Hematopoietic multipotent progenitor cell treated with erythropoietin and hydrocortisone succinate and interleukin-3 and kit ligand, for 17 days (in vitro differentiated cells): ENCODE measurements at regions not wholly inside any gene's neighbourhood (a gene's known extent, or its start where the extent isn't known, plus 50 kb on each side); places are given as distances from the start of the nearest gene placed in this dataset.

Source experiments
- DNase-seq: peaks from one replicate; pipeline ENCODE4 v3.0.0-alpha.2; 2015; ENCODE audit warnings: low spot score

DNA sequence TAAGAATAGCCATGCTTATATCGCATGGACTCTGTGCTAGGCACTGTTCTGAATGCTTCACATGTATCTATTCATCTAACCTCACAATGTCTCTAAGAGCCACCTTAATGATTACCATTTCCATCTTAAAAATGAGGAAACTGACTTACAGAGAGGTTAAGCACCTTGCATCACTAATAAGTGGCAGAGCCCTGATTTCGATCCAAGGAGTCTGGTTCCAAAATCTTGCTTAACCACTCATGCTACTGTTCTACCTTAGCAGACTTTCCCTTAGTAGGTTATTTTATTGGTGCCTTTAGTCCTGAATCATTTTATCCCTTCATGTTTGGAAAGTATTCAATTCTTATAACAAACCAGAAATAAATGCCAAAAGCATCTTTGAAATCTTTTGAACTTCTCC is 89.2 kb upstream of the DCBLD2 start:
- no peak for DNase-seq

DNA sequence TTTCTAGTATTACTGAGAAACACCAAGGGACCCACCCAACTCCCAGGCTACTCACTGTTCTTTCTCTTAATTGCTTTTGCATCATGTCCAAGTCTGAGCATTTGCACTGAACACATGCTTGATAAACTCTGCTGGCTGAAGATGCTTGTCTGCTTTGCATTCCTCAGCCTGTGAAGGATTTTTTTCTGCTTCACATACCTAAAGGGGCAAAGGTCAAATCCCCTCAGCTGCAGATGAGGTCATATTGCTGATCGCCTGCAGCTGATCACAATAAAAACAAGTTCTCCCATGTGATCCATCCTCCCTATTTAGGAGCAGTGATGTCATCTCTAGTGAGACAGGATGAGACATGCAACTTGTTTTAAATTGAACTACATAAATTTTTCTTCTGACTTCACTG is 84.6 kb upstream of the DCBLD2 start:
- no peak for DNase-seq

GRCh38 chr3:98985431-98985830 is 83.9 kb upstream of the DCBLD2 start:
- DNase-seq, result no peak

- no peak for DNase-seq
Measured at GRCh38 chr3:98984024-98984423, 82.5 kb upstream of the DCBLD2 start.

DNA sequence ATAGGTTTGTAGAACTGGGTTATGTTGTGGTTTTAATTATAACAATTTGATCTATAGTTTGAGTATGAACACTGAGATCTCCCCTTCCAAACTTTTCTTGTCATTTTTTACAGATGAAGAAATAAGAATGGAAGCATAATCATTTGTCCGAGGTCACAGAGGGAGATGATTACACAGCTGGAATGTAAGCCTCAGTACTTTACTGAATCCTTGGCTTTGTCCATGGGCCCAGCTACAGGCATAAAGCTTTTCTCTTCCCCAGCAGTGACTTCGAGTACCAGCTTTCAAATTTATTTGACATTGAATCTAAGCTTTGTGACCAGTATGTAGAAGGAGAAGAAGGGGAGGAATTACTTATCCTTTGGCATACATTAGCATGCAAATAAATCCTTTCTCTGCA is 80.9 kb upstream of the DCBLD2 start:
- no peak for DNase-seq

DNA sequence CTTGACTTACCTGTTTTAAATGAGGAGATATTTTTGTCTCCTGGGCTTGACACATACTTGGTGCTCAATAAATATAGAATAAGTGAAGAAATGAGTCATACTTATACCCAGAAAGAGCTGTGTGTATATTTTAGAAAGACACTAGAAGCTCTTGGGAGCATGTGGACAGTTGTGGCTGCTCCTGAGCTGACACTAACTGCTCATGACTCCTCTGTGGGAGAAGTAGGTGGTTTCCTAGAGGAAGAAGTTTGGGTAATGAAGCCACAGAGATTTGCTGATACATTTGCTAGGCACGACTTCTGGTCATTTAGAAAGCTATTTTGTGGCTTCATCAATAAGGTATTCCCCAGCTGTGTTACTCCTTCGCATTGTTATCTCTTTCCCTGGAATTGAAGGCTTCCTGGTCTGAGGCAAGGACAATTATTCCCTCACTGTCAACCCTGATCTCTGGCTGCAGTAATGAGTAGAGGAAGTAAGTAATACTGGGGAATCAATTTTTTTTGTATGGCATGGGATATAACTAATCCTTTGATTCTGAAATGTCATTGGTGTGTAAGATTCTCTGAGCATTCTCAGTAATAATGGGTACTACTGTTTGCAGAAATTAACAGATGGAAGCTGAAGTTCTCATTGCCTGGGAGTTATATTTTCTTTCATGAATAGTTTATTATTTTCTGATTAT is 79.6 kb upstream of the DCBLD2 start:
- no peak for DNase-seq

- DNase-seq, result no peak
Measured at GRCh38 chr3:98979296-98979695, 77.8 kb upstream of the DCBLD2 start.

- DNase-seq, result no peak
Measured at GRCh38 chr3:98978068-98978811, 76.7 kb upstream of the DCBLD2 start.

- DNase-seq, result no peak
Measured at GRCh38 chr3:98977520-98977919, 76.0 kb upstream of the DCBLD2 start.

DNA sequence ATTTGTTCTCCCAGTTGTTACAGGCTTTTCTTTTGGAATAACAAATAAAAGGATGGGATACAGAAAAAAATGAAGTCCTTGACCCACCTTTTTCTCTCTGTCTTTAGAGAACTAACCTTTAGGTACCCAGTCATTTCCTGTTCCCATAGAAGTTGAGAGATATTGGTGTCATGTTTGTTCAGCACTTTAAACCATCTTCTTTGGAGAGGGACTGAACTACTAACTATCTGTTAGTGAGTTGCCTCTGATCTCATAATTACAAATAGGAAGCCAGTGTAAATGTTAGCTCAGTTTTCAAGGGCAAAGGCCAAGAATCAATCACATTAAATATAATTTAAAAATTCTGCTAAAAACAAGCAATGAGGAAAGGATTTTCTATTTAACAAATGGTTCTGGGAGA is 72.9 kb upstream of the DCBLD2 start:
- no peak for DNase-seq

DNA sequence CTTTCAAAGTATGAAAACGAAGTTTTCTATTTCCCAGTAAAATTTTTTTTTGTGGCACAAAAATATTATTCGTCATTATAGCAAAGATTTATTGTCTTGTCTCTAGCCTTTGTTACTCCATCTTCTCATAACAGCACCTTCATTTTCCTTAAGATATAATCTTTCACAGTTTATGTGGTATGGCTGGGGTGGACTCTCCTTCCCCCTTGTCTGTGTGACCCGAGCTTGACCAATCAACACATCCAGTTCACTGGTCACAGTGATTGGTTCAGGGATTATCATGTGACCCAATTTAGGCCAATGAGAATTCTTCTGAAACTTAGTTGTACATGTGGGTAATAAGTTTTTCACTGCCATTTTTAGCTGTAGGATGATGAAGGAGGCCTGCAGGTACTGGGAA is 71.2 kb upstream of the DCBLD2 start:
- no peak for DNase-seq

DNA sequence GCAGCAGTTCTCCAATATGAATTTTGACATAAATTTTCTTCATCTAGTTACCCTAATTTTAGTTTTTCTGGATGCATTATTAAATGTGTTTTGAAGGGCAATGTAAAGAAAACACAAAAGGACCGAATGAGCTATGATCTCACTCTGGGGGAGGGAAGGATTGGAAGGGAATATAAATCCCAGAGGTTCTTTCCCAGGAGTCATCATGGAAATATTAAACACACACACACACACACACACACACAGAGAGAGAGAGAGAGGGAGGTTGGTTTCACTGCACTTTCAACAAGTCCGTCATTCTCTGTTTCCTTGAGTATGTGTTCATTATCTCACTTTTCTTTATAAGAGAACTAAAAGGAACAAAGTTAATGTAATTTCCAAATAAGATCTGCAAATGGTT is 70.7 kb upstream of the DCBLD2 start:
- DNase-seq, result no peak

DNA sequence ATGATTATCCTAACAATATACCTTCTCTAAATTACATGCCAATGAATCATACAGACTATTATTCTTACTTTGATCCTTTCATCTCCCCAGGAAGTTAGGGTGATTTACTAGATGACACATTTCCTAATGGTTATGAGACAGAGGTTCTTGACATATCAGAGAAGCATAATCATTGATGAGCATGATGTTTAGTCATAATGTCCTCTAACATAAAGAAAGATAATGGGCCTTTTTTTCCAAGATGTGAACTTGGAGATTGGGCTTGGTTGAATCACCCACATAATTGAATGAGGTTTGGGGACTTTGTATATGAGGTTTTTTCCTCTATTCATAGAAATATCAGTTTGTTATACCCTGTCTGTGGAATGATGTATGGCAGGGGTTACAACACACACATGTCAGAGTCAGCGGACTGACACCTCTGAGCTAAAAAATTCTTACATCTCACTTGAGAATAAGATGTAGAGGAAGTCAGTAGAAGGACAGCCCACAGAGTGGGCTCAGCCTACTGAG is 69.7 kb upstream of the DCBLD2 start:
- DNase-seq, result no peak

- no peak for DNase-seq
Measured at GRCh38 chr3:98969295-98969694, 67.8 kb upstream of the DCBLD2 start.

DNA sequence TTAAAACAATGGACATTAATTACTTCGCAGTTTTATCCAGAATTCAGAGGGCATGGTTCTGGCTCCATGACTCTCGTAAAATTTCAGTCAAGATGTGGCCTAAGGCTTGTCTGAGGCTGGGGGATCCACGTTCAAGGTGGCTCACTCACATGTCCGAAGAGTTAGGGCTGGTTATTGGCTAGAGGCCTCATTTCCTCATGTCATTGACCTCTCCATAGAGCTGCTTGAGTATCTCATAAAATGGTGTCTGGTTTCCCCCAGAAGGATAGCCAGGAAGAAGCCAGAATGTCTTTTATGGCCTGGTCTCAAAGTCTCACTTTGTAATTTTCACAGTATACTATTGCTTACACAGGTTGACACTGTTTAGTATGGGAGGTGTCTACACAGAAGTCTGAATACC is 67.3 kb upstream of the DCBLD2 start:
- DNase-seq, result no peak

DNA sequence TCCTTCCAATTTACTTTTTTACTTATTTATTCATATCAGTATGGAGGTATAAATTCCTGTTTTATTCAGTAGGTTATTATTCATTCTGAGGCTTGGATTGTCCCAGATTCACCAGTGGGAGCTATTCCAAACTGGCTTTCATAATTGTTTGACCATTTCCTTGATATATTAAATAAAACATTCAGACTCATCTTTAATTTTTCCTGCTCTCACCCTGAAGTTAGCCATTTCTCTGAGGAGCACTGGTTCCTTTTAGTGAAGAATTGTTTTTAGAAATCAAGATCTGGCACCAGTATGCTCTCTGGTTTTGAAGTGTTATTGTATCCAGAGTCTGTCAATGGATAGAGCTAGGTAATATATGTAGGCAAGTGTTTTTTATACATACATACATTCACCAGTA is 66.9 kb upstream of the DCBLD2 start:
- DNase-seq, result no peak

- no peak for DNase-seq
Measured at GRCh38 chr3:98967758-98968157, 66.3 kb upstream of the DCBLD2 start.

DNA sequence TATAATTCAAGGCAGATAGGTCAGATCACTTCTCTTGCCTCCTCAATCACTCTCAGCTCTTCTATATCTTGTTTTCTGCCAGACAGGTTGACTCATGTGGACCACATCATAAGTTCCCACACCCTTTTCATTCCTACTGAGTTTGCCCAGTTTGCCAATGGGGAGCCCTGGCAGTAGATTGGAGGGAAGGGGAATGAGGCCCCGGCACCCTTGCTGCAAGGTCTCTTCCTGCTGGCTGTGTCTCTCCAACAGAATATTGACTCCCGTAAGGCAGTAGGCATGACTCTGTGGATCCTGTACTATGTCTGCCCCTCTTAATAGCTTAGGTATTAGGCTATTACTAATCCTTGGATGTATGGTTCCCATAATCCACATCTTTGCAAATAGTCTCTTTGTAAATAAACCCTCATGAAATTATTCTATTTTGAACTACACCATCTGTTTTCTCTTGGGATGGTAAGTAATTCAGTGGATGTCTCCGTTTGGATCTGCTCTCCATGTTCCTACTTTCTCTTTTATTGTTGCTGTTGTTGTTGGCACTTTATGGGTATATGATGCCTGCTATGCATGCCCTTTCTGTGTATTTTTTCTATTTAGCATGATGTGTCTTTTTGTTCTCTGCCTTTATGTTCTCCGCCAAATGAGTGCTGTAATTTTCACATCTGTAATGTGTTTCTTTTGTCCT is 65.5 kb upstream of the DCBLD2 start:
- no peak for DNase-seq

DNA sequence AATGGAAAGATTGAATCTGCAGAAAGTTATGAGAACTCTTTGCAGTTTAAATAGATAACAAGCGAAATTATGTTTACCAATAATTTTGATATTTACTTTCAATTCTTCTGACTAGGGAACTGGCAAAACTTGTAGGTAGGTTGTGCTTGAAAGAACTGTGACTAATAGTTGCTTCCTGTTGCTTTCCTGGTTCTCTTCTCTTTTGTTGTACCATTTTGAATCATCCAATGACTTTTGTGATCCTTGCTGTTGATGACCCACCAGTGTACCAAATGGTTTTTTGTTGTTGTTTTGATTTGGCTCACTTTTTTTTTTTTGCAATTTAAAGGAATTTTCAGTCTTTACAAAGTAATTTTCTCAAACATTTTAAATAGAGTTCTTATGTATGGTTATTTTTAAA is 64.9 kb upstream of the DCBLD2 start:
- DNase-seq, result no peak

GRCh38 chr3:98964784-98965183 is 63.3 kb upstream of the DCBLD2 start:
- no peak for DNase-seq

DNA sequence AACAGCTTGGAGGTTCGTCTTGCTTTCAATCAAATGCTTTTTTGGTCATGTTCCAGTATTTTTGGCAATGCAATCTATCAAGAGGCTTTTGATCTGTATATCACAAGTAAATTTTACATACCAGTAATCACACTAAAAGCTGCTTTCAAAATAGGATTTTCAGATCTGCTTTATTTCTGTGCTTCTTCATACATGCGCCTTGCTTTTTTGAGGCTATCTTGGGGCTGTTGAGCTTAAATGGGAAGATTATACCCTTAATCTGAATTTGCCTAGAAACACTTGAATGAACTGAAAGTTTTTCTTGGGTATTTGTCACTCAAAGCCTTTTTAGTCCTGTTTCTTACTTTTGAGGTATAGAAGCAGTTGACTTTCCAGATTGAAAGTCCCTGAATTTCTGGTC is 62.1 kb upstream of the DCBLD2 start:
- DNase-seq, result no peak

GRCh38 chr3:98962951-98963350 is 61.5 kb upstream of the DCBLD2 start:
- no peak for DNase-seq
